ENCODE measurements at regions not wholly inside any gene's neighbourhood (a gene's known extent, or its start where the extent isn't known, plus 50 kb on each side); places are given as distances from the start of the nearest gene placed in this dataset.

GRCh38 chr2:58595714-58596113 is 354.6 kb upstream of the FANCL start:
- TF ChIP-seq CTCF (IDR thresholded peaks at IDR 0.05) (no peak), POLR2A (IDR thresholded peaks at IDR 0.05) (no peak)
